Ovary (tissue), 7 donors: ENCODE measurements at regions not wholly inside any gene's neighbourhood (a gene's known extent, or its start where the extent isn't known, plus 50 kb on each side); places are given as distances from the start of the nearest gene placed in this dataset.
"Not testable (repeated sequence)": the region's sequence is repeated elsewhere in the genome, so short reads cannot be mapped to it uniquely, and the experiment has no call there.

ENCODE experiments used
- DNase-seq, 5 donors: peaks; one replicate each; pipeline ENCODE4 v3.0.0-alpha.2; 2019 to 2020
- H3K27ac ChIP-seq, 2 donors: fragments of 200-600 bp; one replicate each; pipeline versions ENCODE4 v1.5.1 to v1.8.0; 2019 to 2022
- H3K27me3 ChIP-seq: fragments of 200-600 bp; one replicate; pipeline ENCODE4 v1.8.0; 2022
- H3K36me3 ChIP-seq: fragments of 200-600 bp; sonication (generic); one replicate; pipeline ENCODE4 v1.5.1; 2019
- H3K4me1 ChIP-seq: one replicate; pipeline ENCODE4 v1.8.1; 2013; ENCODE audit warnings: mild to moderate bottlenecking, moderate library complexity; ENCODE audit not compliant: insufficient read depth
- H3K4me3 ChIP-seq: fragments of 200-600 bp; sonication (generic); one replicate; pipeline ENCODE4 v1.5.1; 2017
- H3K9me3 ChIP-seq, 2 donors: fragments of 200-600 bp in 1 of 2; sonication (generic) in 1 of 2; one replicate each; pipeline versions ENCODE4 v1.5.1 to v1.8.1; 2013 to 2019; ENCODE audit warnings: mild to moderate bottlenecking in 1 of 2, moderate library complexity in 1 of 2
- CTCF ChIP-seq, 3 donors: fragments of 450-650 bp in 2 of 3; fragments of 200-600 bp in 1 of 3; IDR thresholded peaks; one replicate each; pipeline versions ENCODE4 v1.5.1 to v1.8.0; 2016 to 2022; ENCODE audit warnings: antibody characterized with exemption in 3 of 3, mild to moderate bottlenecking in 1 of 3
- EP300 ChIP-seq: sonication (generic); formaldehyde crosslinking; IDR thresholded peaks from one replicate; pipeline ENCODE4 v1.6.1; 2017; ENCODE audit warnings: antibody characterized with exemption
- POLR2A ChIP-seq: fragments of 450-650 bp; IDR thresholded peaks from one replicate; pipeline ENCODE4 v1.6.1; 2017; ENCODE audit warnings: antibody characterized with exemption, mild to moderate bottlenecking, moderate library complexity
- WGBS, 3 donors: extraction: QIAGEN DNeasy Blood & Tissue Kit in 1 of 3; methylation state at CpG; one replicate each; pipeline versions ENCODE4 v1.1.5 to v1.1.7; 2013 to 2017; 5-methylcytosine and 5-hydroxymethylcytosine counted together
- intact Hi-C, 4 donors: fragments of 100-400 bp; cut with DNase I; formaldehyde crosslinking; loops; one replicate each; pipeline versions ENCODE4 v1.11.0 to v1.15.1; 2022 to 2023
- donor health status: DM: no; HTN: no; CAD: no; lungs with moderate emphysema.
- donor health status: DM: no; HTN: no; CAD: no.
- donor health status: Bipolar disorder and iron deficiency.
- donor health status: DM: no; HTN: no; CAD: no.
- donor health status: DM: yes; HTN: yes; CAD: no.

- H3K27ac ChIP-seq: no peak overlapping the region
- TF ChIP-seq CTCF (IDR thresholded peaks at IDR 0.05) (no peak), EP300 (no peak), POLR2A (no peak)
- no peak for DNase-seq
- no peak overlapping the region for H3K4me3 ChIP-seq
- H3K4me1 ChIP-seq: no peaks in the 10 kb centered on the region
- H3K9me3 ChIP-seq: no peaks in the 10 kb centered on the region
- intact Hi-C loops: no loop called here
- no peaks in the 10 kb centered on the region for H3K36me3 ChIP-seq
- H3K27me3 ChIP-seq: no peaks in the 10 kb centered on the region
- WGBS, 3 donors: 46 to 67% (median 57%) methylated on average over 2 of the region's 2 CpGs
Measured at GRCh38 chr5:17738446-17738845, 104.2 kb downstream of the TAF11L14 start.

GRCh38 chr5:17743580-17744435, 109.5 kb downstream of the TAF11L14 start:
- Histone ChIP-seq H3K9me3 (no peaks in the 10 kb centered on the region), H3K4me1 (no peaks in the 10 kb centered on the region), H3K36me3 (no peaks in the 10 kb centered on the region), H3K4me3 (no peak overlapping the region), H3K27ac (no peak overlapping the region), H3K27me3 (no peaks in the 10 kb centered on the region)
- intact Hi-C loops: no loop called here
- no peak for DNase-seq
- TF ChIP-seq CTCF (IDR thresholded peaks at IDR 0.05): no peak
- no peak for TF ChIP-seq EP300
- TF ChIP-seq POLR2A: no peak
- WGBS, 3 donors: 60 to 70% (median 65%) methylated on average over 8 of the region's 8 CpGs

- TF ChIP-seq POLR2A (no peak), CTCF (IDR thresholded peaks at IDR 0.05) (no peak), EP300 (no peak)
- WGBS, 3 donors: 83 to 88% (median 84%) methylated on average over 2 of the region's 2 CpGs
- Histone ChIP-seq H3K36me3 (no peaks in the 10 kb centered on the region), H3K27me3 (no peaks in the 10 kb centered on the region), H3K9me3 (no peaks in the 10 kb centered on the region), H3K4me1 (no peaks in the 10 kb centered on the region), H3K4me3 (no peak overlapping the region), H3K27ac (no peak overlapping the region)
- no peak for DNase-seq
- intact Hi-C loops: no loop called here
Measured at GRCh38 chr5:17748201-17748600, 113.9 kb downstream of the TAF11L14 start.

GRCh38 chr5:17748941-17749340, 114.7 kb downstream of the TAF11L14 start:
- whole genome bisulfite sequencing, 3 donors: 74 to 87% (median 77%) methylated on average over 1 of the region's 1 CpG
- Histone ChIP-seq H3K9me3 (no peaks in the 10 kb centered on the region), H3K4me1 (no peaks in the 10 kb centered on the region), H3K4me3 (no peak overlapping the region), H3K27me3 (no peaks in the 10 kb centered on the region), H3K27ac (no peak overlapping the region), H3K36me3 (no peaks in the 10 kb centered on the region)
- no peak for DNase-seq
- TF ChIP-seq POLR2A (no peak), EP300 (no peak), CTCF (IDR thresholded peaks at IDR 0.05) (no peak)
- intact Hi-C loops: no loop called here

- intact Hi-C loops, H3K9me3 ChIP-seq: not testable (repeated sequence)
- 86 to 96% (median 89%) methylated on average over 12 of the region's 12 CpGs for WGBS, 3 donors
Measured at GRCh38 chr5:17755406-17755805, 121.1 kb downstream of the TAF11L14 start.

More at GRCh38 chr5:17755406-17755805, 121.1 kb downstream of the TAF11L14 start:
- not testable (repeated sequence) for H3K27me3 ChIP-seq, H3K27ac ChIP-seq, H3K4me1 ChIP-seq, H3K36me3 ChIP-seq, H3K4me3 ChIP-seq, DNase-seq
